ENCODE measurements at regions not wholly inside any gene's neighbourhood (a gene's known extent, or its start where the extent isn't known, plus 50 kb on each side); places are given as distances from the start of the nearest gene placed in this dataset.

DNA sequence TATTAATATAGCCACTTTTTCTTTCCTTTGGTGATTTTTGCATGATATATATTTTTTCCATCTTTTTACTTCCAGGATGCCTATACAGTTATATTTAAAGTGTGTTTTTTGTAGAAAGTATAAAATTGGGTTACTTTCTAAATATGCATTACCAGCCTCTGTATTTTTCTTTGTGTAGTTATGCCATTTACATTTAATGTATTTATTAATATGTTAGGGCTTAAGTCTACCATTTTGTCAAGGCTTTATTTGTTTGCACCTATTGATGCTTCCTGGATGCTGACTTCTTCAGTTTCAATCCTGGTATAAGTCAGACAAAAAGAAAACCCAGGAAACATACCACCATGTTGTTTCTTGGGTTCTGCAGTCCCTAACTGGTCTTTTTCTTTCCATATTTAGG is 911.1 kb upstream of the GOT2 start:
- Histone ChIP-seq H3K9me2 (replicated peaks; ENCODE audit: insufficient read depth) (no peaks in the 10 kb centered on the region), H2AFZ (no peak overlapping the region), H3K4me3 (no peak overlapping the region), H3K27me3 (no peaks in the 10 kb centered on the region), H3K9me3 (ENCODE audit: low read depth) (no peaks in the 10 kb centered on the region), H3K27ac (no peak overlapping the region), H3K4me2 (no peak overlapping the region), H3K36me3 (replicated peaks; ENCODE audit: insufficient read depth, low read depth) (no peaks in the 10 kb centered on the region), H3K79me2 (no peaks in the 10 kb centered on the region), H4K20me1 (ENCODE audit: insufficient read depth, poor library complexity, severe bottlenecking) (no peaks in the 10 kb centered on the region), H3K4me1 (ENCODE audit: insufficient read depth) (no peaks in the 10 kb centered on the region)
- no peak for DNase-seq (ENCODE audit: low spot score)
- TF ChIP-seq EZH2 (IDR thresholded peaks at IDR 0.05; ENCODE audit: borderline replicate concordance) (no peak), EZH2phosphoT487 (IDR thresholded peaks at IDR 0.05; ENCODE audit: low read depth, severe bottlenecking, unreplicated experiment) (no peak)

DNA sequence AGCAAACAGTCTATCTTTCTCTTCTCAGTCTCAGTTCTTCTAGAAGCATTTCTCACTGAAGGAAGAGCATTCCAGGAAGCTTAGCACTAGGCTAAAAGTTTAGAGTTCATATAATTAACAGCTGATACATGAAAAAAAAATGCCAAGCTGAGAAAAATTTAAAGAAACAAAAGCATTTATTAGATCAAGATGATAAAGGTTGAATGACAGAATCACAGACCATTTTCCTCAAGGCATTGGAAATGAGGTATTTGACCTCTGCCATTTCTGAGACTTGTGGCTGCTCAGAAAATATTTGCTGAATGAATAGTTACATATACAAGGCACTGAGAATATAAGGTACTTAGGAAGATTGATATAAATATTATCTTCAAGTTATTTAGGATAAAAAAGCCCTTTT is 901.6 kb upstream of the GOT2 start:
- Histone ChIP-seq H3K4me1 (ENCODE audit: insufficient read depth) (no peaks in the 10 kb centered on the region), H3K27ac (no peak overlapping the region), H3K9me2 (replicated peaks; ENCODE audit: insufficient read depth) (no peaks in the 10 kb centered on the region), H3K27me3 (no peaks in the 10 kb centered on the region), H3K79me2 (no peaks in the 10 kb centered on the region), H3K9me3 (ENCODE audit: low read depth) (no peaks in the 10 kb centered on the region), H3K4me2 (no peak overlapping the region), H3K4me3 (no peak overlapping the region), H3K36me3 (replicated peaks; ENCODE audit: insufficient read depth, low read depth) (no peaks in the 10 kb centered on the region), H4K20me1 (ENCODE audit: insufficient read depth, poor library complexity, severe bottlenecking) (no peaks in the 10 kb centered on the region), H2AFZ (no peak overlapping the region)
- DNase-seq (ENCODE audit: low spot score), result no peak
- TF ChIP-seq EZH2 (IDR thresholded peaks at IDR 0.05; ENCODE audit: borderline replicate concordance) (no peak), EZH2phosphoT487 (IDR thresholded peaks at IDR 0.05; ENCODE audit: low read depth, severe bottlenecking, unreplicated experiment) (no peak)
- TF ChIP-seq, protein P1, sequence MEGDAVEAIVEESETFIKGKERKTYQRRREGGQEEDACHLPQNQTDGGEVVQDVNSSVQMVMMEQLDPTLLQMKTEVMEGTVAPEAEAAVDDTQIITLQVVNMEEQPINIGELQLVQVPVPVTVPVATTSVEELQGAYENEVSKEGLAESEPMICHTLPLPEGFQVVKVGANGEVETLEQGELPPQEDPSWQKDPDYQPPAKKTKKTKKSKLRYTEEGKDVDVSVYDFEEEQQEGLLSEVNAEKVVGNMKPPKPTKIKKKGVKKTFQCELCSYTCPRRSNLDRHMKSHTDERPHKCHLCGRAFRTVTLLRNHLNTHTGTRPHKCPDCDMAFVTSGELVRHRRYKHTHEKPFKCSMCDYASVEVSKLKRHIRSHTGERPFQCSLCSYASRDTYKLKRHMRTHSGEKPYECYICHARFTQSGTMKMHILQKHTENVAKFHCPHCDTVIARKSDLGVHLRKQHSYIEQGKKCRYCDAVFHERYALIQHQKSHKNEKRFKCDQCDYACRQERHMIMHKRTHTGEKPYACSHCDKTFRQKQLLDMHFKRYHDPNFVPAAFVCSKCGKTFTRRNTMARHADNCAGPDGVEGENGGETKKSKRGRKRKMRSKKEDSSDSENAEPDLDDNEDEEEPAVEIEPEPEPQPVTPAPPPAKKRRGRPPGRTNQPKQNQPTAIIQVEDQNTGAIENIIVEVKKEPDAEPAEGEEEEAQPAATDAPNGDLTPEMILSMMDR (IDR thresholded peaks at IDR 0.05; ENCODE audit: poor library complexity), result no peak

DNA sequence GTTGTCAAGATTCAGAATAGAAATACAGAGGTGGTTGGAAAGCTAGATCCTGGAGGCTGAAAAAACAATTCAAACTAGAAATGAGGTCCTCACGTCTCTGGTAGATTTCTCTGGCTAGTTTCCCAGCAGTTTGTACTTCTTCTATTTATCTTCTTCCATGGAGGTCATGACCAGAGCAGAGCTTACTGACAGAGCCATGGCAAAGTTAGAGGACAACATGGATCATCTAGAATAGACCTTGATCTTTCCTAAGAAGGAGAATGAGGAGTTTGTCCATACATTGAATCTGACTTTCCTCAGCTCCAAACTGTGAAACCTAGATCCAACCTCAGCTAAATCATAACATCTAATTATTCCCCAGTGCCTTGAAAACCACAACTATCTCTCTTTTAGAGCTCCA is 900.8 kb upstream of the GOT2 start:
- Histone ChIP-seq H3K27ac (no peak overlapping the region), H3K4me2 (no peak overlapping the region)

DNA sequence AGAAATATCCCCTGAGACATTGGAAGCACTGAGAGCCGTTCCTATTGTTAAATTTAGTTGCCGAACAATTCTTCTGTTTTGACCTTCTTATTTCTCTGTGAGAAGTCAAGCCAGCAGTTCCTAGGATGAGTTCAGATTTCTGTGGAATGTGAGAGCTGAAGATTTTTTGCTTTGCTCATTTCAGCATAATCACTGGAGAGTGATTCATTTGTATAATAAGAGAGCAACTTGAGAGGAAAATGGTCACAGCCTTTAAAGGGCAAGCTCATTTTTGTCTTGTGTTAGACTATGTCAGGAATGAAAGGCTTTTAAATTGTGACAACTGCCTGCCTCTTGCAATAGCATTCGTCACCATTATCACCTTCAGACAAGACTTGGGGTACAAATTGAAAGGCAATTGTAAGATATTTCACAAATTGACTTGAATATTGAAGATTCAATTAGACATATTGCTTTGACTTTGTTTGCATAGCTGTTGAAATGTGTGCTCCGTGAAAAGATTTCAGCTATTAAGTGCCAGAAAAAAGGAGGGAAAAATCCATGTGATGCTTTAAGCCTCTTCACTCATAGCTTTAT is 900.0 kb upstream of the GOT2 start:
- H3K9me2 ChIP-seq (replicated peaks; ENCODE audit: insufficient read depth), result no peaks in the 10 kb centered on the region
- no peaks in the 10 kb centered on the region for H3K9me3 ChIP-seq (ENCODE audit: low read depth)
- no peaks in the 10 kb centered on the region for H4K20me1 ChIP-seq (ENCODE audit: insufficient read depth, poor library complexity, severe bottlenecking)
- no peaks in the 10 kb centered on the region for H3K4me1 ChIP-seq (ENCODE audit: insufficient read depth)
- no peak overlapping the region for H3K4me2 ChIP-seq
- H3K27me3 ChIP-seq, result no peaks in the 10 kb centered on the region
- no peak for TF ChIP-seq EZH2phosphoT487 (IDR thresholded peaks at IDR 0.05; ENCODE audit: low read depth, severe bottlenecking, unreplicated experiment)
- TF ChIP-seq EZH2 (IDR thresholded peaks at IDR 0.05; ENCODE audit: borderline replicate concordance), result no peak
- TF ChIP-seq, protein P1 (IDR thresholded peaks at IDR 0.05; ENCODE audit: poor library complexity), result no peak
- H3K27ac ChIP-seq, result no peak overlapping the region
- DNase-seq (ENCODE audit: low spot score), result no peak
- no peak overlapping the region for H3K4me3 ChIP-seq
- H2AFZ ChIP-seq, result no peak overlapping the region
- no peaks in the 10 kb centered on the region for H3K79me2 ChIP-seq
- WGBS (ENCODE audit: low lambda C conversion rate, missing lambda C conversion rate), result 71% methylated on average over 4 of the region's 4 CpGs
- no peaks in the 10 kb centered on the region for H3K36me3 ChIP-seq (replicated peaks; ENCODE audit: insufficient read depth, low read depth)

More for the DNA sequence above, 900.8 kb upstream of the GOT2 start:
- H3K4me1 ChIP-seq (ENCODE audit: insufficient read depth), result no peaks in the 10 kb centered on the region
- H3K9me2 ChIP-seq (replicated peaks; ENCODE audit: insufficient read depth), result no peaks in the 10 kb centered on the region
- no peaks in the 10 kb centered on the region for H4K20me1 ChIP-seq (ENCODE audit: insufficient read depth, poor library complexity, severe bottlenecking)
- no peaks in the 10 kb centered on the region for H3K27me3 ChIP-seq
- no peaks in the 10 kb centered on the region for H3K9me3 ChIP-seq (ENCODE audit: low read depth)
- no peak overlapping the region for H3K4me3 ChIP-seq
- H3K36me3 ChIP-seq (replicated peaks; ENCODE audit: insufficient read depth, low read depth), result no peaks in the 10 kb centered on the region
- WGBS (ENCODE audit: low lambda C conversion rate, missing lambda C conversion rate), result 65% methylated on average over 1 of the region's 1 CpG
- no peak overlapping the region for H2AFZ ChIP-seq
- TF ChIP-seq EZH2 (IDR thresholded peaks at IDR 0.05; ENCODE audit: borderline replicate concordance), result no peak
- no peak for TF ChIP-seq EZH2phosphoT487 (IDR thresholded peaks at IDR 0.05; ENCODE audit: low read depth, severe bottlenecking, unreplicated experiment)
- TF ChIP-seq, protein P1 (IDR thresholded peaks at IDR 0.05; ENCODE audit: poor library complexity), result no peak
- no peak for DNase-seq (ENCODE audit: low spot score)
- H3K79me2 ChIP-seq, result no peaks in the 10 kb centered on the region

Measured in hepatocyte (in vitro differentiated cells).